Neuron (in vitro differentiated cells): ENCODE measurements at regions not wholly inside any gene's neighbourhood (a gene's known extent, or its start where the extent isn't known, plus 50 kb on each side); places are given as distances from the start of the nearest gene placed in this dataset.
A peak's percentile ranks its signal among the peaks of the same experiment; 100 is the strongest.

ENCODE experiments used
- H2AFZ ChIP-seq: one replicate; pipeline ENCODE4 v1.6.1; 2013; ENCODE audit warnings: low read depth, mild to moderate bottlenecking, inconsistent platforms, low read length, moderate library complexity
- H3K27me3 ChIP-seq: one replicate; pipeline ENCODE4 v1.6.1; 2013; ENCODE audit warnings: low read length; ENCODE audit not compliant: insufficient read depth
- H3K36me3 ChIP-seq: one replicate; pipeline ENCODE4 v1.6.1; 2013; ENCODE audit warnings: low read length; ENCODE audit not compliant: insufficient read depth
- H3K4me1 ChIP-seq: one replicate; pipeline ENCODE4 v1.6.1; 2013; ENCODE audit warnings: low read length; ENCODE audit not compliant: insufficient read depth
- H3K4me3 ChIP-seq: 2 replicates; pipeline ENCODE4 v1.5.1; 2013; ENCODE audit warnings: mild to moderate bottlenecking, low read length, moderate library complexity
- H3K9me3 ChIP-seq: one replicate; pipeline ENCODE4 v1.6.1; 2013; ENCODE audit warnings: low read length

- no peak overlapping the region for H2AFZ ChIP-seq
- no peaks in the 10 kb centered on the region for H3K36me3 ChIP-seq
- H3K4me1 ChIP-seq, result peaks cover 26% of the 10 kb centered on the region
- H3K9me3 ChIP-seq, result no peaks in the 10 kb centered on the region
- H3K27me3 ChIP-seq, result no peaks in the 10 kb centered on the region
- H3K4me3 ChIP-seq, result no peak overlapping the region
Observed at GRCh38 chr1:11338284-11338924, 65.4 kb downstream of the UBIAD1 start.

GRCh38 chr1:11339346-11340232, 66.6 kb downstream of the UBIAD1 start:
- Histone ChIP-seq H3K9me3 (no peaks in the 10 kb centered on the region), H3K36me3 (no peaks in the 10 kb centered on the region), H3K4me3 (peak overlapping the region; percentile 51), H2AFZ (peak overlapping the region; percentile 11), H3K4me1 (peaks cover 26% of the 10 kb centered on the region), H3K27me3 (no peaks in the 10 kb centered on the region)

GRCh38 chr1:11340233-11340632, 67.2 kb downstream of the UBIAD1 start:
- H3K4me1 ChIP-seq, result peaks cover 27% of the 10 kb centered on the region
- no peaks in the 10 kb centered on the region for H3K27me3 ChIP-seq
- no peaks in the 10 kb centered on the region for H3K9me3 ChIP-seq
- H3K36me3 ChIP-seq, result no peaks in the 10 kb centered on the region
- H2AFZ ChIP-seq, result no peak overlapping the region
- H3K4me3 ChIP-seq, result peak overlapping the region; percentile 51

- no peaks in the 10 kb centered on the region for H3K36me3 ChIP-seq
Observed at GRCh38 chr1:11341901-11342552, 69.0 kb downstream of the UBIAD1 start.

GRCh38 chr1:11342621-11343032, 69.6 kb downstream of the UBIAD1 start:
- Histone ChIP-seq H3K36me3 (no peaks in the 10 kb centered on the region), H3K4me1 (peaks cover 36% of the 10 kb centered on the region), H3K4me3 (no peak overlapping the region)

More at GRCh38 chr1:11341901-11342552, 69.0 kb downstream of the UBIAD1 start:
- Histone ChIP-seq H3K4me3 (no peak overlapping the region), H2AFZ (no peak overlapping the region), H3K27me3 (no peaks in the 10 kb centered on the region), H3K4me1 (peaks cover 39% of the 10 kb centered on the region), H3K9me3 (no peaks in the 10 kb centered on the region)

GRCh38 chr1:11345971-11346715, 73.1 kb downstream of the UBIAD1 start:
- Histone ChIP-seq H3K4me3 (no peak overlapping the region), H2AFZ (no peak overlapping the region), H3K36me3 (no peaks in the 10 kb centered on the region), H3K9me3 (peaks cover 5% of the 10 kb centered on the region), H3K4me1 (peaks cover 14% of the 10 kb centered on the region), H3K27me3 (no peaks in the 10 kb centered on the region)

More at GRCh38 chr1:11342621-11343032, 69.6 kb downstream of the UBIAD1 start:
- Histone ChIP-seq H3K27me3 (no peaks in the 10 kb centered on the region), H3K9me3 (no peaks in the 10 kb centered on the region), H2AFZ (no peak overlapping the region)

GRCh38 chr1:11350265-11350664, 77.3 kb downstream of the UBIAD1 start:
- Histone ChIP-seq H3K4me1 (peaks cover 17% of the 10 kb centered on the region), H3K4me3 (no peak overlapping the region), H3K27me3 (no peaks in the 10 kb centered on the region), H3K9me3 (peaks cover 9% of the 10 kb centered on the region), H3K36me3 (no peaks in the 10 kb centered on the region), H2AFZ (no peak overlapping the region)

GRCh38 chr1:11352058-11352715, 79.2 kb downstream of the UBIAD1 start:
- Histone ChIP-seq H3K36me3 (no peaks in the 10 kb centered on the region), H3K4me1 (peaks cover 23% of the 10 kb centered on the region), H2AFZ (no peak overlapping the region), H3K9me3 (peaks cover 9% of the 10 kb centered on the region), H3K27me3 (no peaks in the 10 kb centered on the region), H3K4me3 (no peak overlapping the region)

- Histone ChIP-seq H3K27me3 (no peaks in the 10 kb centered on the region), H3K9me3 (peaks cover 9% of the 10 kb centered on the region), H3K4me1 (peaks cover 30% of the 10 kb centered on the region)
Observed at GRCh38 chr1:11352816-11353799, 80.1 kb downstream of the UBIAD1 start.

GRCh38 chr1:11354893-11355553, 82.0 kb downstream of the UBIAD1 start:
- no peaks in the 10 kb centered on the region for H3K36me3 ChIP-seq
- H3K27me3 ChIP-seq, result no peaks in the 10 kb centered on the region
- no peak overlapping the region for H3K4me3 ChIP-seq
- peaks cover 5% of the 10 kb centered on the region for H3K9me3 ChIP-seq
- no peak overlapping the region for H2AFZ ChIP-seq
- peaks cover 30% of the 10 kb centered on the region for H3K4me1 ChIP-seq

More at GRCh38 chr1:11352816-11353799, 80.1 kb downstream of the UBIAD1 start:
- H3K36me3 ChIP-seq, result no peaks in the 10 kb centered on the region
- H2AFZ ChIP-seq, result no peak overlapping the region
- no peak overlapping the region for H3K4me3 ChIP-seq
